Cardiac muscle cell (in vitro differentiated cells and primary cell): ENCODE measurements at regions not wholly inside any gene's neighbourhood (a gene's known extent, or its start where the extent isn't known, plus 50 kb on each side); places are given as distances from the start of the nearest gene placed in this dataset.

Experiments
- DNase-seq, 2 donors: peaks; one replicate each; pipeline versions ENCODE4 v3.0.0 to v3.0.0-alpha.2; 2010 to 2017; ENCODE audit warnings: low read depth in 1 of 2, low spot score in 1 of 2
- H3K27ac ChIP-seq: fragments of 200-600 bp; sonication (generic); 2 replicates; pipeline ENCODE4 v1.5.1; 2016
- H3K27me3 ChIP-seq: fragments of 200-600 bp; sonication (generic); 2 replicates; pipeline ENCODE4 v1.6.0; 2016; ENCODE audit warnings: control low read depth
- H3K36me3 ChIP-seq: fragments of 200-600 bp; sonication (generic); 2 replicates; pipeline ENCODE4 v1.5.1; 2016; ENCODE audit warnings: control low read depth
- H3K4me1 ChIP-seq: fragments of 200-600 bp; sonication (generic); 2 replicates; pipeline ENCODE4 v1.8.1; 2017; ENCODE audit warnings: low read depth, mild to moderate bottlenecking, mixed run types
- H3K4me3 ChIP-seq: fragments of 200-600 bp; sonication (generic); 2 replicates; pipeline ENCODE4 v1.5.1; 2016; ENCODE audit warnings: mild to moderate bottlenecking
- H3K9me3 ChIP-seq: fragments of 200-600 bp; sonication (generic); 2 replicates; pipeline ENCODE4 v1.5.1; 2017; ENCODE audit warnings: low read depth, mild to moderate bottlenecking, control low read depth
- TF ChIP-seq, protein P1 (sequence below): IDR thresholded peaks from 2 replicates; pipeline ENCODE4 v1.5.1; 2012; ENCODE audit warnings: low read depth, mild to moderate bottlenecking, low read length

DNA sequence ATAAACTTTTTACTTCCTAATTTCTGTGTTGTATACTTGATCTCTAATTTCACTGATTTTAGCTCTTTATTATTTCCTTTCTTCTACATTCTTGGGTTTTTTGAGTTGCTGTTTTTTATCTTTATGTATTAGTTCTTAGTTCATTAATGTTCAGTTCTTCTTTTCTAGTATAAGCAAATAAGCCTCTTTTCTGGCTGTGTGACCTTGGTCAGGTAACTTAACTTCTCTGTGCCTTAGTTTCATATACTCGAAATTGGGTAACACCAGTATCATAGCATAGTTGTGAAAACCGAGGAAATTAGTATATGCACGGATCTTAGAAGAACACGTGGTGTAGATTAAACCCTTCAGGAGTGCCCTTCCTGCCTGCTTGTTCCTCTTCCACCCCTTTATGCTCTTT lies 130.2 kb upstream of the C1QTNF9B start:
- no peaks in the 10 kb centered on the region for H3K9me3 ChIP-seq
- no peaks in the 10 kb centered on the region for H3K4me1 ChIP-seq
- no peak overlapping the region for H3K4me3 ChIP-seq
- TF ChIP-seq, protein P1, sequence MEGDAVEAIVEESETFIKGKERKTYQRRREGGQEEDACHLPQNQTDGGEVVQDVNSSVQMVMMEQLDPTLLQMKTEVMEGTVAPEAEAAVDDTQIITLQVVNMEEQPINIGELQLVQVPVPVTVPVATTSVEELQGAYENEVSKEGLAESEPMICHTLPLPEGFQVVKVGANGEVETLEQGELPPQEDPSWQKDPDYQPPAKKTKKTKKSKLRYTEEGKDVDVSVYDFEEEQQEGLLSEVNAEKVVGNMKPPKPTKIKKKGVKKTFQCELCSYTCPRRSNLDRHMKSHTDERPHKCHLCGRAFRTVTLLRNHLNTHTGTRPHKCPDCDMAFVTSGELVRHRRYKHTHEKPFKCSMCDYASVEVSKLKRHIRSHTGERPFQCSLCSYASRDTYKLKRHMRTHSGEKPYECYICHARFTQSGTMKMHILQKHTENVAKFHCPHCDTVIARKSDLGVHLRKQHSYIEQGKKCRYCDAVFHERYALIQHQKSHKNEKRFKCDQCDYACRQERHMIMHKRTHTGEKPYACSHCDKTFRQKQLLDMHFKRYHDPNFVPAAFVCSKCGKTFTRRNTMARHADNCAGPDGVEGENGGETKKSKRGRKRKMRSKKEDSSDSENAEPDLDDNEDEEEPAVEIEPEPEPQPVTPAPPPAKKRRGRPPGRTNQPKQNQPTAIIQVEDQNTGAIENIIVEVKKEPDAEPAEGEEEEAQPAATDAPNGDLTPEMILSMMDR = no peak
- no peaks in the 10 kb centered on the region for H3K27me3 ChIP-seq
- no peaks in the 10 kb centered on the region for H3K36me3 ChIP-seq
- no peak for DNase-seq
- H3K27ac ChIP-seq = no peak overlapping the region

GRCh38 chr13:24032252-24032651 lies 128.3 kb upstream of the SPATA13 start:
- Histone ChIP-seq H3K9me3 (no peaks in the 10 kb centered on the region), H3K27me3 (no peaks in the 10 kb centered on the region), H3K4me1 (peaks cover 5% of the 10 kb centered on the region), H3K27ac (no peak overlapping the region), H3K36me3 (no peaks in the 10 kb centered on the region), H3K4me3 (no peak overlapping the region)
- peak in 1 of 2 donors; percentile 95 for DNase-seq
- TF ChIP-seq, protein P1 = no peak

GRCh38 chr13:24032674-24033073 lies 127.8 kb upstream of the SPATA13 start:
- DNase-seq = peak in 1 of 2 donors; percentile 49
- no peaks in the 10 kb centered on the region for H3K9me3 ChIP-seq
- H3K4me3 ChIP-seq = no peak overlapping the region
- H3K27ac ChIP-seq = no peak overlapping the region
- H3K4me1 ChIP-seq = peaks cover 5% of the 10 kb centered on the region
- no peaks in the 10 kb centered on the region for H3K27me3 ChIP-seq
- H3K36me3 ChIP-seq = no peaks in the 10 kb centered on the region
- TF ChIP-seq, protein P1 = no peak

- DNase-seq = peak in 1 of 2 donors; percentile 95
- Histone ChIP-seq H3K4me3 (no peak overlapping the region), H3K4me1 (peaks cover 5% of the 10 kb centered on the region), H3K9me3 (no peaks in the 10 kb centered on the region), H3K36me3 (no peaks in the 10 kb centered on the region), H3K27me3 (no peaks in the 10 kb centered on the region), H3K27ac (no peak overlapping the region)
- TF ChIP-seq, protein P1 = no peak
These were observed 126.8 kb upstream of the SPATA13 start for GRCh38 chr13:24033527-24034302.

GRCh38 chr13:24035411-24035810 lies 125.1 kb upstream of the SPATA13 start:
- Histone ChIP-seq H3K27me3 (no peaks in the 10 kb centered on the region), H3K36me3 (no peaks in the 10 kb centered on the region), H3K4me3 (no peak overlapping the region), H3K27ac (no peak overlapping the region), H3K9me3 (no peaks in the 10 kb centered on the region), H3K4me1 (peaks cover 5% of the 10 kb centered on the region)
- TF ChIP-seq, protein P1 = no peak
- no peak for DNase-seq
